T-helper 1 cell (primary cell): ENCODE measurements at regions not wholly inside any gene's neighbourhood (a gene's known extent, or its start where the extent isn't known, plus 50 kb on each side); places are given as distances from the start of the nearest gene placed in this dataset.
A peak's percentile ranks its signal among the peaks of the same experiment; 100 is the strongest.

Experiments
- DNase-seq, 5 donors: peaks; one replicate each; pipeline ENCODE4 v3.0.0-alpha.2; 2012 to 2020

DNA sequence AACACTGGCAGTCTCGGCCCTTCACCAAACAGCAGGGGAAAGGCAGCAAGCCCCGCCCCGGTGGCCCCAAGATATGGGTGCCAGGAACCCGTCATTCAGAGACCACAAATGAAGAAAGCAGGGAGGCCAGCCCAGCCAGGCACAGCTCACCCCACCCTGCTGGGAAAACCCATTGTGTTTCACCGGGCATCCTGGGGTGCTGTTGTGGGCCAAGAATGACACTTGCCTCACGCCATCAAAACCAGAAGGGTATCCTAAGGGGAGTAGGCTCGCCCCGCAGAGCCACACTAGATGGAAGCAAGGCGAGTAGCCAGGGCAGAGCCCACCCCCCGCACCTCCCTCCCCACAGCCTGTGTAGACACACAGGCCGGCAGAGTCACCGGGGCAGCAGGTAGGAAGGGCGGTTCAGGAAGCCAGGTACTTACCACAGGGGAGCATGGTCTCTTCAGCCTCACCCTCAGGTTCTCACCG is 72.5 kb upstream of the KCNMA1 start:
- DNase-seq, result peak in 1 of 5 donors; percentile 27

DNA sequence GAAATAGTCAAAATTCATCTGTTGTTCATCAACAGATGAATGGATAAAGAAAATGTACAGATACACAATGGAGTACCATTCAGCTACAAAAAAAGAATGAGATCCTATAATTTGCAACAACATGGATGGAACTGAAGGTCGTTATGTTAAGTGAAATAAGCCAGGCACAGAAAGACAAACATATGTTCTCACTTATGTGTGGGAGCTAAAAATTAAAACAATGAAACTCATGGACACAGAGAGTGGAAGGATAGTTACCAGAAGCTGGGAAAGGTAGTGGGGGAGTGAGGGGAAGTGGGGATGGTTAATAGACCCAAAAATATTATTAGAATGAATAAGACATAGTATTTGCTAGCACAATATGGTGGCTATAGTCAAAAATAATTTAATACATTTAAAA is 70.0 kb upstream of the KCNMA1 start:
- DNase-seq, result no peak

DNA sequence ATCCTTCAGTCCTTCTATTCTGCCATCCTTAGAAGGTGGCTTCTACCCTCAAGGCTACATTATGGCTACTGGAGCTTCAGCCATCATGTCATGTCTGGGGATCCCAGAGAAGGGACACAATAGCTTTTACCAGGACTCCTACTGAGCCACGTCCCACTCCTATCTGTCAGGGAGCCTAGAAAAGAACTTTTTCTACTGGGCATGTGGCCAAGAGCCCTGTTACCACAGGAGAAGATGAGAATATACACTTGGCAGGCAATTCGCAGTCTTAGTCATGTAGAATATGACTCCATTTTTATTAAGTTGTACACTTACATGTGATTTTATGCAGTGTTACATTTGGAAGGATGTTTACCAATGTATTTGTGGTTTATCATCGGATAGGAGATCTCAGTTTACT is 64.6 kb upstream of the KCNMA1 start:
- DNase-seq, result no peak

DNA sequence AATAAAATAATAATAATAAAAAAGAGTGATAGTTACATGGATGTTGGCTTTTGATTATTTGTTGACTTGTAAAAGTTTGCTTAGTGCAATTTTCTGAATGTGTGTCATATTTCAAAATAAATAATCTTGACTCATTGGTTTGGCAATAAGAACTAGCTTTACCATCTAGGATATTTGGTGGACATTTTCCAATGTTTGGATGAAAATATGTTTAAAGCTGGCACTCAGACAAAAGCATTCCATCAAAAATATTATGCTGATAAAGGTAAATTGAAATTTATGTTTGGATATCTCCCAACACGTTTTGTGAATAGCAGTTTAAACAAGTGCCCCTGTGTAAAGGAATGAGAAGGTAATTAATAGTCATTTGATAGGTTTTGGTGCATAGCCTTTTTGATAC is 62.5 kb upstream of the KCNMA1 start:
- no peak for DNase-seq

DNA sequence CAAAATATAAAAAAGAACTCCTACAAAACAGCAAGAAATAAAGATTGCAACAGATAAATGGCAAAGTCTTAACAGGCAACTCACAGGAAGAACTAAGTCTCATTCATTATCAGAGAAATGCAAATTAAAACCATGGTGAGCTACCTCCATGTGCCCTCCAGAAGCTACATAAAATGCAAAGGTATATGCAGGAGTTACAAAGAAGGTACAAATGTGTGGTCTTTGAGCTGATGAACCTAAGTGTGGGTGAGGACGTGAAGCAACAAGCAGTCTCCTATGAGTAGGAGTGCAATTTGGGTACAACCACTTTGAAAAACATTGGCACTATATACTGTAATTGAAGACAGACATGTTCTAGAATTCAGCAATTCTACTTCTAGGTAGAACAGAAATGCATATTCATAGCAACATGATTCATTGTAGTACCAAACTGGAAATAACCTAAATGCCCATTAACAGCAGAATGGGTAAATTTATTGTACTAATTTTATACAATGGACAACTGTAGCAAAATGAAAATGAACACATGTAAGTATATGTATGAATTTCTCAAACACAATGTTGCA is 61.6 kb upstream of the KCNMA1 start:
- no peak for DNase-seq

DNA sequence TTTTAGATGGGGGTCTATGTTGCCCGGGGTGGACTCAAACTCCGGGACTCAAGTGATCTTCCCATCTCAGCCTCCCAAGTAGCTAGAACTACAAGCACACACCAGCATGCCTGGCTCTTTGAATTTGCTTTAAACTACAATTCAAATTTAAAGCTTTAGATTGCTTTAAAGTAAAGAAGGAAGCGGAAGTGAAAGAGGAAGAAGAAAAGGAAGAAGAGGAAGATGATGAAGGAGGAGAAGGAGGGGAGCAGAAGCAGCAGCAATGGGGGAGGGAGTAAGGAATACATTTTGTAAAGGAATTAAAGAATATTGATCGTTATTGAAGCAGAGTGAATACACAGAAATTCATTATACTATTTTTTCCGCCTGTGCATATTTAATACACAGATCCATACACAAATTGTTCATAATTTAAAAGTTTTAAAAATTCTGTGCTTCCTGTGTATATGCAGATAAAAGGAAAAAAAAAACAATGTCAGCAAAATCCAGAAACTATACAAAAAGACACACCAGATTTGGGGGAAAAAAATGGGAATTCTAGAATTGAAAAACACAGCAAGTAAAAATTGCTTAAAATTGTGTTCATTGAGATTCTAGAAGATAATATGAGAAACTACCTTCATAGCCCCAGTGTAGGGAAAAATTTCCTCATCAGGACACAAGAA is 60.8 kb upstream of the KCNMA1 start:
- DNase-seq, result no peak

DNA sequence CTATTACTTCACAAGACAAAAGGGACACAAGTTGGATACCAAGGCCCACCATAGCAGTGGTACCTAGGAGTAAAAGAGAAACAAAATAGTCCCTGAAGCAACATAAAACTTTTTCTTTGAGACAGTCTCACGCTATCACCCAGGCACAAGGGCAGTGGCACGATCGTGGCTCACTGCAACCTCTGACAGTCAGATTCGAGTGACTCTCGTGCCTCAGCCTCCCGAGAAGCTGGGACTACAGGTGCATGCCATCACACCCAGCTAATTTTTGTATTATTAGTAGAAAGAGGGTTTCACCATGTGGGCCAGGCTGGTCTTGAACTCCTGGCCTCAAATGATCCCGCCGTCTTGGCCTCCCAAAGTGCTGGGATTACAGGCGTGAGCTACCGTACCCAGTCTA is 59.0 kb upstream of the KCNMA1 start:
- no peak for DNase-seq

DNA sequence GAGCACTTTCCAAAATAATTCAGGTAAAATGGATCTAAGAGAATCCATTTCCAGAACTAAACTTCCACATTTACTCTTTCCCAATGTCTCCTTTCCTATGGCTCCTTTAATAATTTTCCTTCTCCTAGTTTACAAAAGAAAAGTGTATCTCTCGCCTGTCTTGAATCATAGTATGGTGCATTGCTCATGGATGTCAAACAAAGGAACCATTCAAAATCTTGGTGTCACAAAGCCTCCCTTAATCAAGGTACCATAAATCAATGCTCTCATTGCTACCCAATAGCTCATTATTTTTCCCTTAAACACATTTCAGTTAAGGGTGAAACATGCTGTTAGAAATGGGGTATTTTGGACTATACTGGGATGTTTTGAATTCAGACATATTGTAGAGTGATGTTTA is 57.6 kb upstream of the KCNMA1 start:
- no peak for DNase-seq

DNA sequence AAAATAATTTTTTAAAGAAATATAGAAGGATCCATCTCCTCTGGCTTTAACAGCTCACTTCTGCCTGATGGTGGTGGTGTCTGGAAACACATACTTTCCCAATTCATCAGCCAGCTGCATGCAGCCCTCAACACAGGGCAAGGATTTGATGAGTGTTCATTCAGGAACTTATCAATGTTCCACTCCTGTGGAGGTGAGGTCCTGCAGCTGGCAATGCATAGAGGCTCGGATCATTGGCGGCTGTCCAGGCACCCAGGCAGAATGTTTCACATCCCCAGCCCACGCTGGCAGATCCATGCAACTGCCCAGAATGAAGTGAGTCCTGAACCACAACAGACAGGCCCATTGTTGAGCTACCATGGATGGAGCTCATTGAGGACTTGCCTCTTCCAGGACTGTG is 55.2 kb upstream of the KCNMA1 start:
- DNase-seq, result no peak

DNA sequence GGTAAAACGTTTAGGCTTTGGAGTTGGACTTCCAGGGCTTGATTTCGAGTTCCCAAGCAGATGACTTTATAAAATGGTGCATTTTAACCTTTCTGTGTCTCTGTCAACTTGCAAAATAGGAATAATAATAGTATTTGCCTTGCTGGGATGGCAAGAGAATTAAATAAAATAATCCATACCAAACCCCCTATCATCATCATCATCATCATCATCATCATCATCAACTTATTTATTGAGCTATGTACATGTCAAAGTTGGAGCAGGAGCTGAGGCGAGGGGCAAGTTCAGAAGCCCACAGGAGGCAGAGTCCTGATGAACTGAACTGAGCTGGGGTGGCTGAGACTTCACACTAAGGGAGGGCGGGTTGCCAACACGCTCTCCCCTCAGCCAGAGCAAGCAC is 51.7 kb upstream of the KCNMA1 start:
- no peak for DNase-seq

DNA sequence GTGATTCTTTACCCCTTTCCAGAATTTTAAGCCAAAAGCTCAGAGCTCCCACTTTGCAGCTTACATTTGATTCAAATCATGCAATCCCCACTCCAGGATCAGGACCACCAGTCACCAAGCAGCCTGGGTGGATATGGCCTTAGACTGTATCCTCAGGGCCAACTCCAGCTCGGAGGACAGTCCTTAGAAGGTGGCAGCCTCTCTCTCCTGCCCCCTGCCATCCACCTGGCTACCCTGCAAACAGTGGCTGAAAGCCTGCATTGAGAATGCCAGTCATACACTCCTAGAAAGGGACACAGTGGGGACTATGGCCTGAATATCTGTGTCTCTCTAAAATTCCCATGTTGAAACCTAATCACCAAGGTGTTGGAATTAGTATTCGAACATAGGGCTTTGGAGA is 50.0 kb upstream of the KCNMA1 start:
- DNase-seq, result no peak
